HG02884 (cell line): ENCODE measurements at regions not wholly inside any gene's neighbourhood (a gene's known extent, or its start where the extent isn't known, plus 50 kb on each side); places are given as distances from the start of the nearest gene placed in this dataset.
"Not testable (repeated sequence)": the region's sequence is repeated elsewhere in the genome, so short reads cannot be mapped to it uniquely, and the experiment has no call there.

Experiments
- ATAC-seq: cut with Tn5 transposase; IDR thresholded peaks from one replicate; pipeline ENCODE4 v1.9.1; 2021; ENCODE audit warnings: mild to moderate bottlenecking, moderate library complexity; ENCODE audit not compliant: unreplicated experiment

DNA sequence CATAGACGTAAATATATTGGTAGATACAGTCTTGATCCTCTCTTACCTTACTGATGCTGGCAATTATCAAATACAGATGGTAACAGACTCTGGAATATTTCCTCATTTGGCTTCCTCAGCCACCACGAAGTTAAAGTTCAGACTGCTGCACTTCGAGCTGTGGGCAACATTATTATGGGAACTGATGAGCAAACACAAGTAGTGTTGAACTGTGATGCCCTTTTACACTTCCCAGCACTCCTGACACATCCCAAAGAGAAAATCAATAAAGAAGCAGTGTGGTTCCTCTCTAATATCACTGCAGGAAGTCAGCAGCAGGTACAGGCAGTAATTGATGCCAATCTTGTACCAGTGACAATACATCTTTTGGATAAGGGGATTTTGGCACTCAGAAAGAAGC lies 162.7 kb upstream of the NT5E start:
- no peak for ATAC-seq

DNA sequence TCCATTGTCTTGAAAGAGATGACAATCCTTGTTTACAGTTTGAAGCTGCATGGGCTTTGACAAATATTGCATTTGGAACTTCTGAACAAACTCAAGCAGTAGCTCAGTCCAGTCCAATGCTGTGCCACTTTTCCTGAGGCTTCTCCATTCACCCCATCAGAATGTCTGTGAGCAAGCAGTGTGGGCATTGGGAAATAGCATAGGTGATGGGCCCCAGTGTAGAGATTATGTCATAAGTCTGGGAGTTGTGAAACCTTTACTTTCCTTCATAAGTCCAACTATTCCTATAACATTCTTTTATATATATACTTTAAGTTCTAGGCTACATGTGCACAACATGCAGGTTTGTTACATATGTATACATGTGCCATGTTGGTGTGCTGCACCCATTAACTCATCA lies 163.4 kb upstream of the NT5E start:
- ATAC-seq, result not testable (repeated sequence)

- ATAC-seq, result no peak
Measured at GRCh38 chr6:85285934-85286333, 163.9 kb upstream of the NT5E start.

- ATAC-seq, result no peak
Measured at GRCh38 chr6:85285114-85285513, 164.8 kb upstream of the NT5E start.

DNA sequence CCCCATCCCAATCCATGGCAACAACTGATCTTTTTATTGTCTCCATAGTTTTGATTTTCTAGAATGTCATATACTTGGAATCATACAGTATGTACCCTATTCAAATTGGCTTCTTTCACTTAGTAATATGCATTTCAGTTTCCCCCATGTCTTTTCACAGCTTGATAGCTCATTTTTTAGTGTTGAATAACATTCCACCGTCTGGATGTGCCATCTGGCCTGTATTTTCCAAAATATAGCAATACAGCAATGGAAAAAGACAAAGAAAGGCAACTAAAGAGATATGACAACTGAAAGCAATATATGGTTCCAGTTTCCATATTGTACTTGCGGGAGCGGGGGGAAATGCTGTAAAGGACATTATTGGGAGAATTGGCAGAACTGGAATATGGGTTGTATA lies 166.4 kb upstream of the NT5E start:
- no peak for ATAC-seq

GRCh38 chr6:85278466-85279035 lies 171.3 kb upstream of the NT5E start:
- no peak for ATAC-seq

DNA sequence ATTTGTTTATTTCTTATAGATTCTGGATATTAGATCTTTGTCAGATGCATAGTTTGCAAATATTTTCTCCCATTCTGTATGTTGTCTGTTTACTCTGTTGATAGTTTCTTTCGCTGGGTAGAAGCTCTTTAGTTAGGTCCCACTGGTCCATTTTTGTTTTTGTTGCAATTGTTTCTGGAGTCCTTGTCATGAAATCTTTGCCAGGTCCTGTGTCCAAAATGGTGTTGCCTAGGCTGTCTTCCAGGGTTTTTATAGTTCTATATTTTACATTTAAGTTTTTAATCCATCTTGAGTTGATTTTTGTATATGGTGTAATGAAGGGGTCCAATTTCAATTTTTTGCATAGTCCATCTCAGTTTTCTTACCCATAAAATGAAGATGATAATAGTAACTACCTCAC lies 173.9 kb upstream of the NT5E start:
- not testable (repeated sequence) for ATAC-seq

DNA sequence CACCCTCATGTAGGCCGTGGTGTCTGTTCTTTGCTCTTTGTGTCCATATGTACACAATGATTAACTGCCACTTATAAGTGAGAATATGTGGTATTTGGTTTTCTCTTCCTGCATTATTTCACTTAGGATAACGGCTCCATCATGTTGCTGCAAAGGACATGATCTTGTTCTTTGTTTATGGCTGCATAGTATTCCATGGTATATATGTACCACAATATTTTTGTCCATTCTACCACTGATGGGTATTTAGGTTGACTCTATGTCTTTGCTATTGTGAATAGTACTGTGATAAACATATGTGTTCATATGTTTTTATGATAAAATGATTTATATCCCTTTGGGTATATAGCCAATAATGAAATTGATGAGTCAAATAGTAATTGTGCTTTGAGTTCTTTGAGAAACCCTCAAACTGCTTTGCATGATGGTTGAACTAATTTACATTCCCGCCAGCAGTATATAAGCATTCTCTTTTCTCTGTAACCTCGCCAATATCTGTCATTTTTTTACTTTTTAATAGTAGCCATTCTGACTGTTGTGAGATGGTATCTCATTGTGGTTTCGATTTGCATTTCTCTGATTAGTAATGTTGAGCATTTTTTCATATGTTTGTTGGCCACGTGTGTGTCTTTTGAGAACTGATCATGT lies 174.4 kb upstream of the NT5E start:
- no peak for ATAC-seq

DNA sequence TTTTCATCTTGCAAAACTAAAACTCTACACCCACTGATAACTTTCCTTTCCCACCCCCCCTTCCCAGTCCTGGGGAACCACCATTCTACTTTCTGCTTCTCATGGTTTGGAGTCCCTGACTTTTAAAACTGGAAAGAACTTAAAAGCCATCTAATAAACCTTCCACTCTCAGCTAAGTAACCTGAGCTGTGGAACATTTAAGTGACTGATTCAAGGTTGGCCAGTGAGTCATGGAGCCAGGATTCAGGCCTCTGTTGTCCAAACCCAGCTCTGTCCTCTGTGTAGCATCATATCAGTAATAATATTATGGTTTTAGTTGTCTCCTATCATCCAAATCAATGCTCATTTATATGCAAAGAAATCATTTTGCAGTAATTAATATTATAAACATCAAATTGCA lies 176.0 kb upstream of the NT5E start:
- no peak for ATAC-seq

DNA sequence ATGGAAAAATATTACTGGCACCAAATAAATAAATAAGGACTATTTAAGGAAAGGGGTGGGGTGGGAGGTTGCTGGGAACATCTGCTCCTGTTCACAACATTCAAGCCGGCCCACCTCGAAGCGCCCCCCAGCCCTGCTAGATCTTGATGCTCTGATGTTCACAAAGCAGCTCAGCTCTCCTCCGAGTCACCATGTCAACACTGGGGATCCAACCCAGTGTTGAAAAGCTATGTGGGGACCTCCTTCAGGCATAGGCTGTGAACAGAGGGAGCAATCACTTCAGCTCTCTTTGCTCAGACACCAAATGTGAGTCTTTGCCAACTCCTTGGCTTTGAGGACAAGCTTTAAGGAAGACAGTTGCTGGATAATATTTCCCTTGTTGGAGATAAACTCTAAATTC lies 176.8 kb upstream of the NT5E start:
- ATAC-seq, result no peak

DNA sequence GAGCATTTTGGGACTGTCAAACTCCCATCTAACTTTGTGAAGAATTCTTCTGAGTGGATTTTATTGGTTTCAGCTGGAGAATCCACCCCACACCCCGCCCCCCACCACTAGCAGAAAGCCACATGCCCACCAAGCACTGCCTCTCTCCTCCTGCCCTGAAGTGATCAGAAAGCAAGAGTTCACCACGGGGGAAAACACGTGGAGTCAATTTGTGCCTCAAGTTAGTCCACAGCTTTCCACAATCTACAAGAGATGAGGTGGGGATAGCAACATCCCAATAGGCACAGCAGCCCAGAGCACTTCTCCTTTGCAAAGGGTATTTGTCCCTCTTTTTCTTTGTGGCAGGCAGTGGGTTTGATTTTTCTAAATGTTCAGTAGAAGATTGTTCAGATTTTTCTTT lies 177.3 kb upstream of the NT5E start:
- no peak for ATAC-seq

- ATAC-seq, result no peak
Measured at GRCh38 chr6:85262621-85263020, 187.3 kb upstream of the NT5E start.

DNA sequence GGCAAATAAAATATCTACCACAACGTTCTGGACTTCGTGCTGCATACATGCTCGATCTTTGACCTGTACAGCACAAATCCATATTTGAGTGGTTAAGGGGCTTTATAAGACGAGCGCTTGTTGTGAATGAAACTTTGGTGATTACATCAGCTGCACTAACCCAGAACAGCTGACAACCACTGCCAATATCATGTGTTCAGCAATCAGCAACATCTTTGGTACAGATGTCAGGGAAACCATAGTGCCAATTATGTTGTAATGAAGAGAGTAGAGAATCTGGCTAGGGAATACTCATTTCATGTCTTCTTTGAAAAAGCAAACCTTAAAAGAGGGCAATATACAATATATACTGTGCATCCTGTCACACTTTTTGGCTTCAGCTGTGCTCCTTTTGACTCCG lies 188.6 kb upstream of the NT5E start:
- ATAC-seq, result no peak

DNA sequence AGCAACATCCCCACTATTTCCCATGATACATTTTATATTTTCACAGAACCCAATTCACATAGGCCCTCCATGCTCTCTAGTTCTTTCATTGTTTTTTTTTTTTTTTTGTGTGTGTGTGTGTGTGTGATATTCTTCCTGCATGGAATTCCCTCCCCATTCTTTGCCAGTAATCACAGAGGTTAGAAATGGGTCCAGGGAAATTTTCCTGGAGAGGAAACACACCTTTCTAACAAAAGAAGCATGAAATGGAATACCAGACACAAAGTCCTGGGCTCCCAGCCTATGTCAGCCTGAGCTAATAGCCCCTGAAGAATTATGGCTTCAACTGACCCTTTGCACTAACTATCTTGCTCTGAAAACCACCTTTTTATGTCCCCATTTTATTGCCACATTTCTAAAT lies 194.2 kb upstream of the NT5E start:
- no peak for ATAC-seq

- no peak for ATAC-seq
Measured at GRCh38 chr6:85252552-85252951, 197.3 kb upstream of the NT5E start.

DNA sequence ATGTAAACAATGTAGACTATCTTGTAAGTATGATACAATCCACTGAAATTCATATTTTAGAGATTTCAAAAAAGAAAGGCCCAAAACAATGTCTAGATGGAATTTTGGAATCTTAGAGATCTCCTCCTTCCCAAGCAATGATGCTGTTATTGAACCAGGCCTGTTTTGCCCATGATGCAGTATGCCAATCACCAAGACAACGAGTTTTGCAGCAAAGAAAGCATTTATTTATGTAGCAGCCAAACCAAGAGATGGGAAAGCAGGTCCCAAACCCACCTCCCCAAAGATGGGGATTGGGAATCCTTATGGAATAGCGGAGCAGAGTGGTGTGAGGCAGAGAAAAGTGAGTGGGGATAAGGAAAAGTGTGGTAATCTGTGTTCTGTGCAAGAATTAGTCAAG lies 197.8 kb upstream of the NT5E start:
- no peak for ATAC-seq

DNA sequence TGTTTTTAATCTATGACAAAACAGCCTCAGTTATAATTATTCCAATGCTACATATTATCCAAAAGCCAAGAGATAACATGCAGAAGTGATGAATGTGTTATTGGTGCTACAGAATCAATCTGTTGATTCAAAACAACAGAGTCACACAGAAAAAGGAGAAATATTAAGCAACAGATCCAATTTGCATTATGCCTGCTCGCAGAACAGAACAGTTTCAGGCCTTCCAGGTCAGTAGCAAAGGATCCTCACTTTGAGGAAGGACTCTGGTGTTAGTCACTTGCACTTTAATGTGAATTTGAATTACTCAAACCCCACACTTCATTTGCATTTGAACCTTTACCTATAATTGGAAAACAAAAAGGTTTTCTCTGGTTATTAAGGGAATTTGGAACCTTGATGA lies 198.6 kb upstream of the NT5E start:
- ATAC-seq, result no peak

DNA sequence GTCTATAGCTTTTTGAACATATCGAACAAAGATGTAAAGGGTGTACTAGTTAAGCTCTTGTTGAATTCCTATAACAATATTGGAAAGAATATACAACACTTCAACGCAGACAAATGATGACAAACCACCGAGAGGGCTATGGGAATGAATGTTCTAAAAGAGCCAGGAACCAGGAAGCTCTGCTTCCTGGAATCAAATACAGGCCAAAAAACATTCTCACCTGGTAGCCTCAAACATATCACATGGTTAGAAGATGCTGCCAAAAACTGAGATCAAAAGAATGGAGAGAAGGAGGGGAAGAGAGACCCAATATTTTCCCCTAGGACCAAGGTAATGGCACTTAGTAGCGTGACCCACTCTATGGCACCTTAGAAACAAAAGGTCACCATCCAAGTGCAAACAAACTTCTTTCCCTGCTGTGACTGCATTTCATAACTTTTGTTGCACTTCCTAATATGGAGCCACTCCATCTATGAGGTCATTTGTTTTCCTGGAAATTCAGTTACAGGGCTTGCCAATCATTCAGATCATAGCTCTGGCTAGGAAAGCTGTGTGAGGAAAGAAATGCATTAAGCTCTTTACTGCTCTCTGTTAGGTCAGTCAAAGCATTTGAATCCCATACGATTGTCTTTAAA lies 199.2 kb upstream of the NT5E start:
- ATAC-seq, result no peak

- ATAC-seq, result no peak
Measured at GRCh38 chr6:85245004-85245403, 204.9 kb upstream of the NT5E start.

DNA sequence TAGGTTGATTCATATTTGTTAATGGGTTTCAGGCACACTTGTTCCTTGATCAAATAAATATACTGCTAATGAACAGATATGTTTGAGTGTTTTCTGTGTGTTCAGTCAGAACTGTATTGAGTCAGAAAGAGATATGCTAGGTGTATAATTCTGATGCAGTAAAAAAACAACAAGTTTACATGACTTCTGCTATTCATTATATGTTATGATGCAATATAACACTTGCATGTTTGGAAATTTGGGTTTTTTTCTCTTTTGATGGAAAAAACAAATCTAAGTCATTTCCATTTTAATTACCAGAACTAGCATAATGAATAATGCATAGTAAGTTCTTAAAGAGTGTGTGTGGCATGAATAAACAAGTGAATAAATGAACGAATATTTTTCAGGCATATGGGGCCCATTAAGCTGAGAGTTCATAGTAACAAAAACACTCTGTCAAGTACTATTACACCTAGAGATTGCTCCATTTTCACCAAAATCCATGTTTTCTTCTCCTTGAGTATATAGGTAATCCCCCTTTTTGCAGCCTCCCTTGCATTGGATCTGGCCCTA lies 208.3 kb upstream of the NT5E start:
- ATAC-seq, result no peak

- no peak for ATAC-seq
Measured at GRCh38 chr6:85240787-85241385, 209.0 kb upstream of the NT5E start.

DNA sequence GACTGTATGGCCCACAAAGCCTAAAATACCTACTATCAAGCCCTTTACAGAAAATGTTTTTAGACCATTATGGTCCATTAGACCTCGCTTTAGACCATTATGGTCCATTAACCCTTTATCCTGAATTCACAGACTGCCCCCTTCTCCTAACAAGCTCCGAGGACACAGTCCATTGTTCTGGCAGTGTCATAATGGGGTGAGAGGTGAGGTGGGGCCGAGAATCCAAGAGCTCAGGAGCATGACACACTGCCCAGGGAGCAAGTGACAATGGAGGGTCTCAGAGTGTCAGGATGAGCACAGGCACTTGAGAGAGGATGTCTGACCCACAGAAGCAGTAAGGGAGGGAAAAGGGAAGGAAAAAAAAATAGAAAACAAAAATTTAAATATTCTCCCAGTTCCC lies 212.4 kb upstream of the NT5E start:
- no peak for ATAC-seq
